GM11168 (cell line): ENCODE measurements at regions not wholly inside any gene's neighbourhood (a gene's known extent, or its start where the extent isn't known, plus 50 kb on each side); places are given as distances from the start of the nearest gene placed in this dataset.
"Not testable (repeated sequence)": the region's sequence is repeated elsewhere in the genome, so short reads cannot be mapped to it uniquely, and the experiment has no call there.

Experiments
- in situ Hi-C: fragments of 300-500 bp; cut with MboI; formaldehyde crosslinking; loops from one replicate; pipeline ENCODE4 v1.12.0; 2022; ENCODE audit warnings: low sequenced_read_pairs; ENCODE audit not compliant: unreplicated experiment

- in situ Hi-C loops, result no loop called here
Observed at GRCh38 chr16:13839577-13839976, 80.4 kb upstream of the ERCC4 start.

- in situ Hi-C loops, result no loop called here
Observed at GRCh38 chr16:13845232-13845631, 74.7 kb upstream of the ERCC4 start.

GRCh38 chr16:13848795-13849194 lies 71.2 kb upstream of the ERCC4 start:
- in situ Hi-C loops, result no loop called here

- in situ Hi-C loops, result not testable (repeated sequence)
Observed at GRCh38 chr16:13850173-13850572, 69.8 kb upstream of the ERCC4 start.

GRCh38 chr16:13852827-13853226 lies 67.1 kb upstream of the ERCC4 start:
- in situ Hi-C loops, result no loop called here

- in situ Hi-C loops, result no loop called here
Observed at GRCh38 chr16:13856398-13856797, 63.6 kb upstream of the ERCC4 start.

GRCh38 chr16:13856811-13857511 lies 63.0 kb upstream of the ERCC4 start:
- in situ Hi-C loops, result no loop called here

GRCh38 chr16:13858873-13859580 lies 60.9 kb upstream of the ERCC4 start:
- in situ Hi-C loops, result no loop called here

- in situ Hi-C loops, result no loop called here
Observed at GRCh38 chr16:13863075-13863765, 56.7 kb upstream of the ERCC4 start.

GRCh38 chr16:13864689-13865088 lies 55.3 kb upstream of the ERCC4 start:
- in situ Hi-C loops, result no loop called here

GRCh38 chr16:13866073-13866472 lies 53.9 kb upstream of the ERCC4 start:
- in situ Hi-C loops, result no loop called here
